ENCODE measurements at regions not wholly inside any gene's neighbourhood (a gene's known extent, or its start where the extent isn't known, plus 50 kb on each side); places are given as distances from the start of the nearest gene placed in this dataset.

DNA sequence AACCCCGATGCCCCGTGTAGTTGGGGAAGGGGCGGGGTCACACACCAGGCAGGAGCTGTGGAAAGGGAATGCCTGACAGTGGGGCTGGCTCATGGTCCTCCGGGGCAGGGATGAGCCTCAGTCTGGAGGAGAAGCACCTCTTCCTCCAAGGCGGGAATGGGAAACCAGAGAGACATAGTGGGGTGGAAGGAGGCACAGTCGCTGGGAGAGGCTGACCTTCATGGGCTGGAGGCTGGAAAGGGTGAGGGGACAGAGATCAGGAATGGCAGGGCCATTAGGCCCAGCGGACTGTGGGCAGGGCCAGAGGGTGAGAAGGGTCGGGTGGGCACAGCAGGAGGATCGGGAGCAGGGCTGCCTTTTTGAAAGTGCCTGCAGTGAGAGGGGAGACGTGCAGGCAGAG, 65.8 kb upstream of the LINGO1 start:
- Histone ChIP-seq H3K9me3 (ENCODE audit: control insufficient read depth, insufficient read depth, low read depth, low read length) (no peaks in the 10 kb centered on the region), H3K27me3 (ENCODE audit: control insufficient read depth, insufficient read depth, low read length) (peaks cover 4% of the 10 kb centered on the region), H3K27ac (ENCODE audit: insufficient read depth, low read length) (no peak overlapping the region), H3K79me2 (ENCODE audit: control insufficient read depth, insufficient read depth, low read length) (no peaks in the 10 kb centered on the region), H3K4me3 (replicated peaks in 1 of 4; ENCODE audit: control extremely low read depth in 1 of 4, insufficient read depth in 1 of 4, low read depth in 3 of 4, low read length in 4 of 4) (no peak overlapping the region), H3K4me1 (ENCODE audit: control insufficient read depth, extremely low read depth, insufficient read depth, low read length) (no peaks in the 10 kb centered on the region), H4K20me1 (ENCODE audit: control insufficient read depth, extremely low read depth, insufficient read depth, low read length) (no peaks in the 10 kb centered on the region), H3K36me3 (ENCODE audit: control insufficient read depth, insufficient read depth, low read length) (no peaks in the 10 kb centered on the region), H2AFZ (ENCODE audit: low read length) (no peak overlapping the region), H3K9ac (ENCODE audit: insufficient read depth, low read length) (no peak overlapping the region), H3K4me2 (ENCODE audit: extremely low read depth, insufficient read depth, low read length) (no peak overlapping the region)
- TF ChIP-seq, protein P1, sequence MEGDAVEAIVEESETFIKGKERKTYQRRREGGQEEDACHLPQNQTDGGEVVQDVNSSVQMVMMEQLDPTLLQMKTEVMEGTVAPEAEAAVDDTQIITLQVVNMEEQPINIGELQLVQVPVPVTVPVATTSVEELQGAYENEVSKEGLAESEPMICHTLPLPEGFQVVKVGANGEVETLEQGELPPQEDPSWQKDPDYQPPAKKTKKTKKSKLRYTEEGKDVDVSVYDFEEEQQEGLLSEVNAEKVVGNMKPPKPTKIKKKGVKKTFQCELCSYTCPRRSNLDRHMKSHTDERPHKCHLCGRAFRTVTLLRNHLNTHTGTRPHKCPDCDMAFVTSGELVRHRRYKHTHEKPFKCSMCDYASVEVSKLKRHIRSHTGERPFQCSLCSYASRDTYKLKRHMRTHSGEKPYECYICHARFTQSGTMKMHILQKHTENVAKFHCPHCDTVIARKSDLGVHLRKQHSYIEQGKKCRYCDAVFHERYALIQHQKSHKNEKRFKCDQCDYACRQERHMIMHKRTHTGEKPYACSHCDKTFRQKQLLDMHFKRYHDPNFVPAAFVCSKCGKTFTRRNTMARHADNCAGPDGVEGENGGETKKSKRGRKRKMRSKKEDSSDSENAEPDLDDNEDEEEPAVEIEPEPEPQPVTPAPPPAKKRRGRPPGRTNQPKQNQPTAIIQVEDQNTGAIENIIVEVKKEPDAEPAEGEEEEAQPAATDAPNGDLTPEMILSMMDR (conservative IDR thresholded peaks at IDR 0.05 in 1 of 2, IDR thresholded peaks at IDR 0.05 in 1 of 2; ENCODE audit: low read depth in 1 of 2, low read length in 2 of 2) = no peak
- no peak for TF ChIP-seq EZH2 (IDR thresholded peaks at IDR 0.05; ENCODE audit: low read length, missing control alignments)
- no peak for DNase-seq (ENCODE audit: low read depth in 2 of 2)

DNA sequence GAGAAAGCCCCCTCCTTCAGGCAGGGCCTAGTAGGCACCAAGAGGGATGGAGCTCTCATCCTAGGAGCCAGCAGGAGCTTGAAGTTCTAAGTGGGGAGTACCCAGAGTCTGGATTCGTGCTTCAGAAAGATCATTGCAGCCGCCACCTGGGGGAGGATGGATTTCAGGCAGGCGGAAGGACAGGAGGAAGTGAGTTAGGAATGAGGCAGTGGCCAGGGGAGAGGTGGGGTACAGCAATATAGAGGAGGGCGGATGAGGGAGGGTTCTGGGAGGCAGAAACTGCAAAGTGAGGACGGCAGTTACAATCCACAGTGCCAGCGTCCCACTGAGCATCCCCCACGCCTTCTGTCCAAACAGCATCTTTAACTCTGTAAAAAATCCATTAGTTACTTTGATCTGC, 65.2 kb upstream of the LINGO1 start:
- Histone ChIP-seq H3K4me2 (ENCODE audit: extremely low read depth, insufficient read depth, low read length) (no peak overlapping the region), H3K9me3 (ENCODE audit: control insufficient read depth, insufficient read depth, low read depth, low read length) (no peaks in the 10 kb centered on the region), H3K27me3 (ENCODE audit: control insufficient read depth, insufficient read depth, low read length) (peaks cover 4% of the 10 kb centered on the region), H3K36me3 (ENCODE audit: control insufficient read depth, insufficient read depth, low read length) (no peaks in the 10 kb centered on the region), H3K4me3 (replicated peaks in 1 of 4; ENCODE audit: control extremely low read depth in 1 of 4, insufficient read depth in 1 of 4, low read depth in 3 of 4, low read length in 4 of 4) (no peak overlapping the region), H3K9ac (ENCODE audit: insufficient read depth, low read length) (no peak overlapping the region), H3K27ac (ENCODE audit: insufficient read depth, low read length) (no peak overlapping the region), H2AFZ (ENCODE audit: low read length) (no peak overlapping the region), H4K20me1 (ENCODE audit: control insufficient read depth, extremely low read depth, insufficient read depth, low read length) (no peaks in the 10 kb centered on the region), H3K79me2 (ENCODE audit: control insufficient read depth, insufficient read depth, low read length) (no peaks in the 10 kb centered on the region), H3K4me1 (ENCODE audit: control insufficient read depth, extremely low read depth, insufficient read depth, low read length) (no peaks in the 10 kb centered on the region)
- no peak for DNase-seq (ENCODE audit: low read depth in 2 of 2)
- TF ChIP-seq, protein P1 (conservative IDR thresholded peaks at IDR 0.05 in 1 of 2, IDR thresholded peaks at IDR 0.05 in 1 of 2; ENCODE audit: low read depth in 1 of 2, low read length in 2 of 2) = no peak
- no peak for TF ChIP-seq EZH2 (IDR thresholded peaks at IDR 0.05; ENCODE audit: low read length, missing control alignments)

DNA sequence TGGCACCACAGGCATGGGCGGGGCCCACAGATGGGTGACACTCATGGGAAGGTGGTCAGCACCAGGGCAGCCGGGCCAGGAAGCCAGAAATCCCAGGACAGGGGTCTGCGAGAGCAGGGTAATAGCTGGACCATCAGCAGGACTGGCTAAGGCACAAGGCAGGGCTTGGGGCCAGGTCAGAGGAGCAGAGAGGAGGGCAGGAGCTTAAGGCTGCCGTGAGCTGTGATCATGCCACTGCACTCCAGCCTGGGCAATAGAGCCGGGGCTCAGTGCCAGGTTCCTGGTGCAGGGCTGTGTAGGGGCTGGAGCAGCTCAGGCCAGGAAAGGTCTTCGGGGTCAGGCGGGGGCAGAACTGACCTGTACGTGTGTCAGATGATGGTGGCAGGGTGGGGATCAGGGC, 64.2 kb upstream of the LINGO1 start:
- Histone ChIP-seq H3K79me2 (ENCODE audit: control insufficient read depth, insufficient read depth, low read length) (no peaks in the 10 kb centered on the region), H3K9me3 (ENCODE audit: control insufficient read depth, insufficient read depth, low read depth, low read length) (no peaks in the 10 kb centered on the region), H3K36me3 (ENCODE audit: control insufficient read depth, insufficient read depth, low read length) (no peaks in the 10 kb centered on the region), H3K27me3 (ENCODE audit: control insufficient read depth, insufficient read depth, low read length) (peaks cover 4% of the 10 kb centered on the region), H4K20me1 (ENCODE audit: control insufficient read depth, extremely low read depth, insufficient read depth, low read length) (no peaks in the 10 kb centered on the region), H3K4me3 (replicated peaks in 1 of 4; ENCODE audit: control extremely low read depth in 1 of 4, insufficient read depth in 1 of 4, low read depth in 3 of 4, low read length in 4 of 4) (no peak overlapping the region), H3K4me2 (ENCODE audit: extremely low read depth, insufficient read depth, low read length) (no peak overlapping the region), H2AFZ (ENCODE audit: low read length) (no peak overlapping the region), H3K4me1 (ENCODE audit: control insufficient read depth, extremely low read depth, insufficient read depth, low read length) (no peaks in the 10 kb centered on the region), H3K9ac (ENCODE audit: insufficient read depth, low read length) (no peak overlapping the region), H3K27ac (ENCODE audit: insufficient read depth, low read length) (no peak overlapping the region)
- no peak for TF ChIP-seq EZH2 (IDR thresholded peaks at IDR 0.05; ENCODE audit: low read length, missing control alignments)
- TF ChIP-seq, protein P1 (conservative IDR thresholded peaks at IDR 0.05 in 1 of 2, IDR thresholded peaks at IDR 0.05 in 1 of 2; ENCODE audit: low read depth in 1 of 2, low read length in 2 of 2) = no peak
- DNase-seq (ENCODE audit: low read depth in 2 of 2) = no peak
